ENCODE measurements at regions not wholly inside any gene's neighbourhood (a gene's known extent, or its start where the extent isn't known, plus 50 kb on each side); places are given as distances from the start of the nearest gene placed in this dataset.
A peak's percentile ranks its signal among the peaks of the same experiment; 100 is the strongest.

DNA sequence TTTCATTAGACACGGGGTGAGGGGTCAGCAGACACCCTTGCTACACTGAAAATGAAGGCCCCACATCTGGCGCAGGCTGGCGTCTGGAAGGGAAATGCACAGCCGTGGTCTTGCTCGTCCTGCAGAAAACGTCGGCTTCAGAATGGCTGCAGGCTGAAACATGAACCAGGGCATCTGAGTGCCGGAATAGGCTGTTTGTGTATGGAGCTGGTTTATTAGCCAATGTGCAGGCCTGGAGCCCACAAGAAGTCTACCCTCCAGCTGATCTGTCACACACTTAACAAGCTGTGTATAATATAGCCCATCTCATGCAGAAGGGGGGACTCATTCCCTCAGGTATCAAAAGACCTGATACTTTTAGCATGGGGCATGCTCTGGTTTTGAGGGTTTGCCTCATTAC lies 153.4 kb upstream of the SOX11 start:
- H3K4me3 ChIP-seq (ENCODE audit: low read depth, low read length): no peak overlapping the region
- TF ChIP-seq, protein P1, sequence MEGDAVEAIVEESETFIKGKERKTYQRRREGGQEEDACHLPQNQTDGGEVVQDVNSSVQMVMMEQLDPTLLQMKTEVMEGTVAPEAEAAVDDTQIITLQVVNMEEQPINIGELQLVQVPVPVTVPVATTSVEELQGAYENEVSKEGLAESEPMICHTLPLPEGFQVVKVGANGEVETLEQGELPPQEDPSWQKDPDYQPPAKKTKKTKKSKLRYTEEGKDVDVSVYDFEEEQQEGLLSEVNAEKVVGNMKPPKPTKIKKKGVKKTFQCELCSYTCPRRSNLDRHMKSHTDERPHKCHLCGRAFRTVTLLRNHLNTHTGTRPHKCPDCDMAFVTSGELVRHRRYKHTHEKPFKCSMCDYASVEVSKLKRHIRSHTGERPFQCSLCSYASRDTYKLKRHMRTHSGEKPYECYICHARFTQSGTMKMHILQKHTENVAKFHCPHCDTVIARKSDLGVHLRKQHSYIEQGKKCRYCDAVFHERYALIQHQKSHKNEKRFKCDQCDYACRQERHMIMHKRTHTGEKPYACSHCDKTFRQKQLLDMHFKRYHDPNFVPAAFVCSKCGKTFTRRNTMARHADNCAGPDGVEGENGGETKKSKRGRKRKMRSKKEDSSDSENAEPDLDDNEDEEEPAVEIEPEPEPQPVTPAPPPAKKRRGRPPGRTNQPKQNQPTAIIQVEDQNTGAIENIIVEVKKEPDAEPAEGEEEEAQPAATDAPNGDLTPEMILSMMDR (conservative IDR thresholded peaks at IDR 0.05; ENCODE audit: low read depth, low read length): no peak
- DNase-seq (ENCODE audit: low read depth): no peak

DNA sequence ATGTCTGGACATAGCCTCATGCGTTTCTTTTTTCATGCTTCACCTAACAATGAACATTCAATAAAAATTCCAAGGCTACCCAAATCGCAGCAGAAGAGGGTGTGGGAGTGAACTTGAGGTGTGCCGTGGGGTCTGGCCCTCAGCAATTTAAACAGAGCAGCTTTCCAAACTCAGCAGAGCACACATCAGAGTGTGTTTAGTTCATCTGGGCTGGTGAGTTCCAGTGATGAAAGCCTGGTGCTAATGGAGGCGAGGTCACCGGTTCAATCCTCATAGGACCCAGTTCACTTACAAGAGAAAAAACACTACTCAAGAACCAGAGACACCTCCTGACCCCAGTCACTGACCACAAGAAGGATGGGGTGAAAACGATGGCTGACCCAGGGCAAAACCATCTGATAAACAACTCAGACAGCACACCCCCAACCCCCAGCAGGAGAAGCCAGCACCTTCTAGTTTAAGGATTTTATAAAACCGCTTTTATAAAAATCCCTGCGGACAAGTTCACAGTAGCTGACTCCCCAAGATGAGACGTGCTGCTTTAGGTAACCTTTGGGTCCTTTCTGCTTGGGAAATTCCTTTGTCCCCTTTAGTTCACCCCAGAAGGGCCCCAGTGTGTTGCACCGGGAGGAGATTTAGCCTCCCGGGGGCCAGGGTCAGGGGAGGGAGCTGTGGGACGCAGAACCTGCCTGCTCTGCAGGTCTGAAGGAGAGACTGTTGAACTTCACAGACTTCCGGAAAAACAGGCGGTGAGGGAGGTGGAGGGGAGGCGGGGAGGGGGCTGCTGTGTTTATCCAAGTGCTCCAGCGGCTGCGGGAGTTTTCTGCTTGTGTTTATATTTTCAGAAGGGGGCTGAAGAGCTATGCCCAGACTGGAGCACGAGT lies 152.7 kb upstream of the SOX11 start:
- H3K4me3 ChIP-seq (ENCODE audit: low read depth, low read length): no peak overlapping the region
- no peak for DNase-seq (ENCODE audit: low read depth)
- TF ChIP-seq, protein P1 (conservative IDR thresholded peaks at IDR 0.05; ENCODE audit: low read depth, low read length): no peak

DNA sequence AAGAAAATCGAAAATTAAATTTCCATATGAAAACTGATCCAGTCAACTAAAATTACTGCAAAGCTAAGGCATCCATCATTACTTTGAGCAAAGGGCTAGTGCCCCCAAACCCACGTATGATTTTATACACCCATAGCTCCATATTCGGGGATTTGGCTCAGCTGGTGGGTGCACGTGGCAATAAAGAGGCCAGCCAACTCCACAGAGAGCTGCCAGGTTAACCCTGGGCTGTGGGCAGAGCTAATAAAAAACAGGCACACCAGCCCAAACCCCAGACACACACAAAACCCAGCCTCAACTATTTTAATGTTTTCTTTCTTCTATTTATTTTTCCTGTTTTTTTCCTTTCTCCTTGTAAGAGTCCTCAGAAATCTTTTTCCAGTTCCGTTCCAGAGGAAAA lies 151.3 kb upstream of the SOX11 start:
- no peak overlapping the region for H3K4me3 ChIP-seq (ENCODE audit: low read depth, low read length)
- TF ChIP-seq, protein P1 (conservative IDR thresholded peaks at IDR 0.05; ENCODE audit: low read depth, low read length): no peak
- no peak for DNase-seq (ENCODE audit: low read depth)

DNA sequence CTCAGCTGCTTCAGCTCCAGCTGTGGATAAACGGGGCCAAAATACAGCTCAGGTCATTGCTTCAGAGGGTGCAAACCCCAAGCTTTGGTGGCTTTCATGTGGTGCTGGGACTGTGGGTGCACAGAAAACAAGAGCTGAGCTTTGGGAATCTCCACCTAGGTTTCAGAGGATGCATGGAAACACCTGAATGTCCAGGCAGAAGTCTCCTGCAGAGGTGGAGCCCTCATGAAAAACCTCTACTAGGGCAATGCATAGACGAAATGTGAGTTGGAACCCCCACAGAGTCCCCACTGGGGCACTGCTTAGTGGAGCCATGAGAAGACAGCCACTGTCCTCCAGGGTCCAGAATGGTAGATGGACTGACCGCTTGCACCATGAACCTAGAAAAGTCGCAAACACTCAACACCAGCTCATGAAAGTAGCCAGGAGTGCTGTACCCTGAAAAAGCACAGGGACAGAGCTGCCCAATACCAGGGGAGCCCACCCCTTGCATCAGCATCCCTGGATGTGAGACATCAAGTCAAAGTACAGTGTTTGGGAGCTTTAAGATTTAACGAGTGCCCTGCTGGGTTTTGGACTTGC lies 147.9 kb upstream of the SOX11 start:
- no peak for DNase-seq (ENCODE audit: low read depth)
- TF ChIP-seq, protein P1 (conservative IDR thresholded peaks at IDR 0.05; ENCODE audit: low read depth, low read length): no peak
- H3K4me3 ChIP-seq (ENCODE audit: low read depth, low read length): no peak overlapping the region

DNA sequence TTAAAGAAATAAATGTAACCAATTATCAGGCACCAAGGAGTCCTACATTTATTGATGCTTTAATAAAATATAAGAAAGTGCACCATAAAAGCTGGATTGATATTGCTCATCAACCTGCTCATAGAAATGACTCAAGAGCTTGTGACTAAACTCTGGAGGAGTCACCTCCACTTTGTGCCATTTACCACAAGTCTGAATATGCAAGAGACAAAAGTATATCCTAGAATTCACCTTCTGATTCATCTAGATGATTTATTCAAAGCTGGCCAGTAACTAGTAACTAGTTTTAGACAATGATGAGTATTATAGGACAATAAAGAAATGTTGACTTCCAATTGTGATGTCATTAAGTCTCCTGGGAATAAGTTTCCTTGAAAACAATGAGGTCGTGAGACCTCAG lies 146.0 kb upstream of the SOX11 start:
- no peak overlapping the region for H3K4me3 ChIP-seq (ENCODE audit: low read depth, low read length)
- peak; percentile 6 for DNase-seq (ENCODE audit: low read depth)
- TF ChIP-seq, protein P1 (conservative IDR thresholded peaks at IDR 0.05; ENCODE audit: low read depth, low read length): no peak

DNA sequence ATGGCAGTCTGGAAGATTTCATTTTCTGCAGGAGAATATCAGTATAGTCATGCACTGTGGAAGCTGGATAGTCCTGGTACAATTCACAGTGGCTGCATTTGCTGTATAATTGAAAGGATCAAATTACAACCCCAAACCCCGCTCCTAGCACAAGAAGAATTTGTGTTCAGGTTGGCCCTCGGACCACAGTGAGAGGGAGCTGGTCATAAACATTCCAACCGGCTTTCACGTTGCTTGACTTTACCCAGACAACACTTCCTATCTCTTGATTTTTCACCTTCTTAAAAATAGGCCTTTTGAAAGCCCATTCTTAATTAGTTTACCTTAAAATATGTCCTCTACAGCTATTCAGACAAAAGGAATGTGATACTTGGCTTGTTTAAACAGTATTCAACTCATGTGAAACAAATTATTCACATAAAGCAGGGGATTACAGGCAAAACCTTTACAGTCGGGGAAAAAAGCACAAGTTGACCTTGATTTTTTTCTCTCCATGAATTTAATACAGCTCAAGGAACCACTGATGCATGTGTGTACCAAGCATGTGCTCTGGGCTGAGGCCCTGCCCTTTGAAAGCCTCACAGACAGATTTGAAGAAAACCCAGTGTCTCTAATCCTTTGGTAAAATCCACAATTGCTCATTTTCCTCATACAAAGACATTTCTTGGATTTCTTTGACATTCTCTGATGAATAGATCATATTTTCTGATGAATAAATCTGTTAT lies 143.0 kb upstream of the SOX11 start:
- no peak overlapping the region for H3K4me3 ChIP-seq (ENCODE audit: low read depth, low read length)
- TF ChIP-seq, protein P1 (conservative IDR thresholded peaks at IDR 0.05; ENCODE audit: low read depth, low read length): no peak
- DNase-seq (ENCODE audit: low read depth): peak; percentile 2
